ENCODE measurements at regions not wholly inside any gene's neighbourhood (a gene's known extent, or its start where the extent isn't known, plus 50 kb on each side); places are given as distances from the start of the nearest gene placed in this dataset.

DNA sequence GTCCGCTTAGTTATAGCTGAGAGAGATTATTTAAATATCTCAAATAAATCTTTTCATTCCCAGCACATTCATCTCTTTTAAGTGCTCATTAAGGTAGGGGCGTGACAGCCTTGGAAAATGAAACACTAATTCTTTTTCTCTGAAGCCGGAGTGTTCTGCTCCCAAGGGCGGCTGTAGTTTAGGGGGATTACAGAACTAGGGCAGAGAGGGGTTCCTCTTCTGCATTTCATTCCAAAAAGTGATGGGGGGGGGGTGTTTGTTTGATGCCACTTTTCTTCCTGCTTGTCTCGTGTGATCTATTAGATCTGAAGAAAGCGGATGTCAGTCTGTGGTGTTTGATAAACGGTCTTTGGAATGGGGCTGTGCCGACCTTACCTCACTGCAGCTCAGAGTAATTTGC, 506.5 kb upstream of the MGMT start:
- TF ChIP-seq EZH2 (IDR thresholded peaks at IDR 0.05; ENCODE audit: borderline replicate concordance, low read length): no peak
- TF ChIP-seq, protein P1, sequence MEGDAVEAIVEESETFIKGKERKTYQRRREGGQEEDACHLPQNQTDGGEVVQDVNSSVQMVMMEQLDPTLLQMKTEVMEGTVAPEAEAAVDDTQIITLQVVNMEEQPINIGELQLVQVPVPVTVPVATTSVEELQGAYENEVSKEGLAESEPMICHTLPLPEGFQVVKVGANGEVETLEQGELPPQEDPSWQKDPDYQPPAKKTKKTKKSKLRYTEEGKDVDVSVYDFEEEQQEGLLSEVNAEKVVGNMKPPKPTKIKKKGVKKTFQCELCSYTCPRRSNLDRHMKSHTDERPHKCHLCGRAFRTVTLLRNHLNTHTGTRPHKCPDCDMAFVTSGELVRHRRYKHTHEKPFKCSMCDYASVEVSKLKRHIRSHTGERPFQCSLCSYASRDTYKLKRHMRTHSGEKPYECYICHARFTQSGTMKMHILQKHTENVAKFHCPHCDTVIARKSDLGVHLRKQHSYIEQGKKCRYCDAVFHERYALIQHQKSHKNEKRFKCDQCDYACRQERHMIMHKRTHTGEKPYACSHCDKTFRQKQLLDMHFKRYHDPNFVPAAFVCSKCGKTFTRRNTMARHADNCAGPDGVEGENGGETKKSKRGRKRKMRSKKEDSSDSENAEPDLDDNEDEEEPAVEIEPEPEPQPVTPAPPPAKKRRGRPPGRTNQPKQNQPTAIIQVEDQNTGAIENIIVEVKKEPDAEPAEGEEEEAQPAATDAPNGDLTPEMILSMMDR (conservative IDR thresholded peaks at IDR 0.05 in 1 of 2, IDR thresholded peaks at IDR 0.05 in 1 of 2; ENCODE audit: extremely low read depth in 1 of 2, insufficient read depth in 1 of 2, low read depth in 1 of 2, low read length in 2 of 2): no peak

All from mammary epithelial cell (primary cell).